Heart left ventricle (tissue), 16 donors: ENCODE measurements at regions not wholly inside any gene's neighbourhood (a gene's known extent, or its start where the extent isn't known, plus 50 kb on each side); places are given as distances from the start of the nearest gene placed in this dataset.

Experiments
- ATAC-seq, 4 donors: fragments of 200-7000 bp; cut with Tn5 transposase; one replicate each; pipeline ENCODE4 v1.9.1; 2020 to 2022; ENCODE audit warnings: moderate library complexity in 4 of 4, mild to moderate bottlenecking in 3 of 4, moderate number of reproducible peaks in 1 of 4
- DNase-seq, 5 donors: peaks; one replicate each; pipeline ENCODE4 v3.0.0-alpha.2; 2020
- H3K27ac ChIP-seq, 12 donors: fragments of 200-600 bp; sonication (generic) in 4 of 12; one replicate each; pipeline versions ENCODE4 v1.5.0 to v1.8.0; 2016 to 2022; ENCODE audit warnings: mild to moderate bottlenecking in 2 of 12
- H3K27me3 ChIP-seq, 9 donors: fragments of 200-600 bp; sonication (generic) in 2 of 9; one replicate each; pipeline versions ENCODE4 v1.5.1 to v1.8.0; 2016 to 2022; ENCODE audit warnings: mild to moderate bottlenecking in 3 of 9
- H3K36me3 ChIP-seq, 9 donors: fragments of 200-600 bp; sonication (generic) in 2 of 9; one replicate each; pipeline versions ENCODE4 v1.5.0 to v1.8.0; 2018 to 2022; ENCODE audit warnings: mild to moderate bottlenecking in 2 of 9
- H3K4me1 ChIP-seq, 12 donors: fragments of 200-600 bp; sonication (generic) in 4 of 12; one replicate each; pipeline versions ENCODE4 v1.5.0 to v1.8.0; 2016 to 2022; ENCODE audit warnings: mild to moderate bottlenecking in 3 of 12
- H3K4me3 ChIP-seq, 12 donors: fragments of 200-600 bp; sonication (generic) in 4 of 12; one replicate each; pipeline versions ENCODE4 v1.5.0 to v1.8.0; 2017 to 2022; ENCODE audit warnings: mild to moderate bottlenecking in 9 of 12, moderate library complexity in 4 of 12
- H3K9me3 ChIP-seq, 12 donors: fragments of 200-600 bp; sonication (generic) in 4 of 12; one replicate each; pipeline versions ENCODE4 v1.5.0 to v1.8.0; 2016 to 2022; ENCODE audit warnings: mild to moderate bottlenecking in 1 of 12
- CTCF ChIP-seq, 12 donors: fragments of 200-600 bp; sonication (generic) in 4 of 12; IDR thresholded peaks; one replicate each; pipeline versions ENCODE4 v1.5.0 to v1.8.0; 2018 to 2022; ENCODE audit warnings: antibody characterized with exemption in 12 of 12, mild to moderate bottlenecking in 5 of 12
- POLR2A ChIP-seq, 2 donors: fragments of 450-650 bp; IDR thresholded peaks; one replicate each; pipeline ENCODE4 v1.6.1; 2017; ENCODE audit warnings: antibody characterized with exemption in 2 of 2, mild to moderate bottlenecking in 2 of 2, moderate library complexity in 2 of 2
- WGBS, 4 donors: extraction: QIAGEN DNeasy Blood & Tissue Kit in 2 of 4; methylation state at CpG; one replicate each; pipeline versions ENCODE4 v1.1.5 to v1.1.7; 2013 to 2018; 5-methylcytosine and 5-hydroxymethylcytosine counted together
- intact Hi-C, 10 donors: fragments of 100-400 bp; cut with DNase I; formaldehyde crosslinking; loops; one replicate each; pipeline versions ENCODE4 v1.11.1 to v1.14.2; 2022
- donor health status: ischemic (EF 13 %, LVEDD 7.1; RV severe dilation, severe dysfunction).
- donor health status: healthy with polysubstance abuse.
- donor health status: DM: no; HTN: yes; CAD: no.
- donor health status: DM: no; HTN: no; CAD: no.
- donor health status: ischemic (EF 25% LVEDD 6.9; RV normal size, moderate dysfunction).
- donor health status: ischemic (EF 25% LVEDD 5.7; RV mildly dilated, moderate dysfunction).
- donor health status: healthy.
- donor health status: DM: yes; HTN: yes; CAD: no.
- donor health status: ischemic (EF 35%, LVEDD 5.7; RV mildly dilated, moderate dysfunction).
- donor health status: nonischemic (EF 11% LVEDD 7.7; RV severe dilation, severe dysfunction).
- donor health status: DM: yes; HTN: yes; CAD: no.
- donor health status: PGD.
- donor health status: ischemic (EF 29% LVEDD 5.4; RV normal size, mild dysfunction).
- donor health status: nonischemic (EF 23%, LVEDD 6.1; RV moderate dilation, normal function).

GRCh38 chr5:19408149-19408548 is 579.9 kb downstream of the CDH18 start:
- ATAC-seq = no peak
- WGBS, 4 donors = 73 to 90% (median 84%) methylated on average over 3 of the region's 3 CpGs
- H3K9me3 ChIP-seq = peaks cover 0 to 16% (median 2%) of the 10 kb centered on the region in 12 donors

GRCh38 chr5:19411936-19412335 is 576.1 kb downstream of the CDH18 start:
- Histone ChIP-seq H3K4me1 (no peaks in the 10 kb centered on the region), H3K27ac (no peak overlapping the region), H3K4me3 (no peak overlapping the region), H3K27me3 (no peaks in the 10 kb centered on the region), H3K36me3 (no peaks in the 10 kb centered on the region), H3K9me3 (peaks cover 0 to 16% (median 2%) of the 10 kb centered on the region in 12 donors)
- TF ChIP-seq POLR2A (IDR thresholded peaks at IDR 0.05) (no peak), CTCF (IDR thresholded peaks at IDR 0.05) (no peak)
- DNase-seq = no peak
- no peak for ATAC-seq
- intact Hi-C loops = no loop called here
- 71 to 84% (median 77%) methylated on average over 3 of the region's 3 CpGs for WGBS, 4 donors

More at GRCh38 chr5:19408149-19408548, 579.9 kb downstream of the CDH18 start:
- Histone ChIP-seq H3K36me3 (no peaks in the 10 kb centered on the region), H3K4me1 (no peaks in the 10 kb centered on the region), H3K27ac (no peak overlapping the region), H3K27me3 (no peaks in the 10 kb centered on the region), H3K4me3 (no peak overlapping the region)
- no peak for DNase-seq
- intact Hi-C loops = no loop called here
- TF ChIP-seq CTCF (IDR thresholded peaks at IDR 0.05) = no peak
- no peak for TF ChIP-seq POLR2A (IDR thresholded peaks at IDR 0.05)
